ENCODE measurements at regions not wholly inside any gene's neighbourhood (a gene's known extent, or its start where the extent isn't known, plus 50 kb on each side); places are given as distances from the start of the nearest gene placed in this dataset.

DNA sequence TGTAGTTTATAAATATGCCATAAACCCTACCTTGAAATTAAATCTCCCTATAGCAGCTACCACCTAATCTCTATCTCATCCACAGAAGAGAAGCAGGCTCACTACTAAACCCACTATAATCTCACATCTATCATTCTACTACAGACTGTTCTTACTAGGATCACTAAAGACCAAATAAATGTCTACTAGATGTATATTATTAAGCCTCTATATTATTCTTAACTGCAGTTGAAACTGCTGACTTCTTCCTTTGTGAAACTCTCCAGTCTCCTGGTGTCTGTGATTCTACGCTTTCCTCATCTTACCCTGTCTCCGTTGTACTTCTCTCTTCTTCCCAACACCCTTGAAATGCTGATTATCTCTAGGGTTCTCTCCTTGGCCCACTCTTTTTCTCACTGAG, 1154.0 kb downstream of the IGSF11 start:
- TF ChIP-seq, protein P1, sequence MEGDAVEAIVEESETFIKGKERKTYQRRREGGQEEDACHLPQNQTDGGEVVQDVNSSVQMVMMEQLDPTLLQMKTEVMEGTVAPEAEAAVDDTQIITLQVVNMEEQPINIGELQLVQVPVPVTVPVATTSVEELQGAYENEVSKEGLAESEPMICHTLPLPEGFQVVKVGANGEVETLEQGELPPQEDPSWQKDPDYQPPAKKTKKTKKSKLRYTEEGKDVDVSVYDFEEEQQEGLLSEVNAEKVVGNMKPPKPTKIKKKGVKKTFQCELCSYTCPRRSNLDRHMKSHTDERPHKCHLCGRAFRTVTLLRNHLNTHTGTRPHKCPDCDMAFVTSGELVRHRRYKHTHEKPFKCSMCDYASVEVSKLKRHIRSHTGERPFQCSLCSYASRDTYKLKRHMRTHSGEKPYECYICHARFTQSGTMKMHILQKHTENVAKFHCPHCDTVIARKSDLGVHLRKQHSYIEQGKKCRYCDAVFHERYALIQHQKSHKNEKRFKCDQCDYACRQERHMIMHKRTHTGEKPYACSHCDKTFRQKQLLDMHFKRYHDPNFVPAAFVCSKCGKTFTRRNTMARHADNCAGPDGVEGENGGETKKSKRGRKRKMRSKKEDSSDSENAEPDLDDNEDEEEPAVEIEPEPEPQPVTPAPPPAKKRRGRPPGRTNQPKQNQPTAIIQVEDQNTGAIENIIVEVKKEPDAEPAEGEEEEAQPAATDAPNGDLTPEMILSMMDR (IDR thresholded peaks at IDR 0.05): no peak
- TF ChIP-seq POLR2A (IDR thresholded peaks at IDR 0.05): no peak
